ENCODE measurements at regions not wholly inside any gene's neighbourhood (a gene's known extent, or its start where the extent isn't known, plus 50 kb on each side); places are given as distances from the start of the nearest gene placed in this dataset.

DNA sequence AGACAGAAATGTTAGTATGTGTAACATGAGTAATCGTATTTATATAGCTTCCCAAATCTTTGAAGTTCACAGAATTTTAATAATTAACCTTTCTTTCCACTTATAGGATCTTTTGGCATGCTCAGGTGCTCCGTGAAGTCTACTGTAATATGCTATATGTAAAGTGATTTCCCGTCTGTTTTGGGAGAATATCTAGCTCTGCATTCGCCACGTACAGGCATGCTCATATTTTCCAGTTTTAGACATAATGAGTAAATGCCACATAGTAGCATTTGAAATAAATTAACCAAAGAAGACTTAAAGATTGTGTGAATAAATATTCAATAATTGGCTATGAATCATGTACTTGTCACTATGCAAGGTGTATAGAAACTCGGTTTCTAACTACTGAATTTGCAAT, 189.0 kb upstream of the CSNK1A1L start:
- Histone ChIP-seq H4K91ac (ENCODE audit: low read depth, low read length, poor library complexity) (no peak overlapping the region), H2BK15ac (ENCODE audit: low read length) (no peak overlapping the region)
- WGBS, 2 donors (ENCODE audit: extremely low coverage in 2 of 2, insufficient read length in 2 of 2, insufficient replicate concordance in 1 of 2), result no CpG with 5 or more reads among the region's 6 CpGs

DNA sequence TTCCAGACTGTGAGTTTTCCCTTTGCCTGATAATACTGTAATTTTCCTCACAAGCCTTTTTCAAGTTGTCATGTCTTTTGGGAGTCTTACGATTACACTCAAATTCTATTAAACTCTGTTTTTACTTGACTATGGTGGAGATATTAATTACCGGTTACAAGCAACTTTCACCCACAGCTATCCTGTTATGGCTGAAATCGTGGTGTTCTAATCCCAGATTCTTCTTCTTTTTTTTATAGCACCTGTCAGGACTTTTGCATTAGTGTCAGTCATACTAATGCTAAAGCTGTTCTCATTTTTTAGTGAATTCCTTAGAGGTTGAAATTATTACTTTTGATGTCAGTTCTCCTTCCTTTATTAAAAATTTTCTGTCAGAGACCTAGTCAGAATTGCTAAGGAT, 187.8 kb upstream of the CSNK1A1L start:
- Histone ChIP-seq H3K9ac (ENCODE audit: low read depth, low read length, poor library complexity) (no peak overlapping the region), H2AFZ (ENCODE audit: low read length) (no peak overlapping the region), H4K8ac (ENCODE audit: low read depth, low read length) (no peak overlapping the region), H4K91ac (ENCODE audit: low read depth, low read length, poor library complexity) (no peak overlapping the region), H3K79me1 (ENCODE audit: low read depth, low read length) (no peaks in the 10 kb centered on the region), H2BK120ac (ENCODE audit: low read depth, low read length) (no peak overlapping the region), H2BK12ac (ENCODE audit: low read length) (no peak overlapping the region), H3K36me3 (replicated peaks in 1 of 2; ENCODE audit: control insufficient read depth in 2 of 2, insufficient read depth in 2 of 2, low read length in 2 of 2) (no peaks in the 10 kb centered on the region), H2AK5ac (ENCODE audit: low read depth, low read length) (no peak overlapping the region), H3K14ac (ENCODE audit: low read length) (no peak overlapping the region), H3K18ac (ENCODE audit: low read length) (no peak overlapping the region), H3K4me3 (ENCODE audit: low read length in 2 of 2) (no peak overlapping the region), H2BK15ac (ENCODE audit: low read length) (no peak overlapping the region), H2BK5ac (ENCODE audit: low read length) (no peak overlapping the region), H3K27me3 (ENCODE audit: control insufficient read depth in 3 of 3, insufficient read depth in 3 of 3, low read depth in 1 of 3, low read length in 3 of 3) (no peaks in the 10 kb centered on the region), H3K4me1 (ENCODE audit: control insufficient read depth in 2 of 2, insufficient read depth in 1 of 2, low read depth in 1 of 2, low read length in 2 of 2) (no peaks in the 10 kb centered on the region), H3K9me3 (replicated peaks in 1 of 2; ENCODE audit: control insufficient read depth in 2 of 2, insufficient read depth in 1 of 2, low read depth in 1 of 2, low read length in 2 of 2) (no peaks in the 10 kb centered on the region), H3K4me2 (ENCODE audit: insufficient read depth, low read length, poor library complexity, severe bottlenecking) (no peak overlapping the region), H3K4ac (ENCODE audit: low read length) (no peak overlapping the region), H3K23ac (ENCODE audit: low read depth, low read length, poor library complexity) (no peak overlapping the region), H3K27ac (replicated peaks; ENCODE audit: low read length) (no peak overlapping the region)
- WGBS, 2 donors (ENCODE audit: extremely low coverage in 2 of 2, insufficient read length in 2 of 2, insufficient replicate concordance in 1 of 2), result no CpG with 5 or more reads among the region's 3 CpGs
- DNase-seq (ENCODE audit: low spot score), result no peak

More for the DNA sequence above, 189.0 kb upstream of the CSNK1A1L start:
- no peak overlapping the region for H3K4me3 ChIP-seq (ENCODE audit: low read length in 2 of 2)
- H2BK5ac ChIP-seq (ENCODE audit: low read length), result no peak overlapping the region
- no peaks in the 10 kb centered on the region for H3K27me3 ChIP-seq (ENCODE audit: control insufficient read depth in 3 of 3, insufficient read depth in 3 of 3, low read depth in 1 of 3, low read length in 3 of 3)
- no peak for DNase-seq (ENCODE audit: low spot score)
- H3K14ac ChIP-seq (ENCODE audit: low read length), result no peak overlapping the region
- H2AK5ac ChIP-seq (ENCODE audit: low read depth, low read length), result no peak overlapping the region
- no peaks in the 10 kb centered on the region for H3K4me1 ChIP-seq (ENCODE audit: control insufficient read depth in 2 of 2, insufficient read depth in 1 of 2, low read depth in 1 of 2, low read length in 2 of 2)
- H3K4me2 ChIP-seq (ENCODE audit: insufficient read depth, low read length, poor library complexity, severe bottlenecking), result no peak overlapping the region
- no peak overlapping the region for H2BK120ac ChIP-seq (ENCODE audit: low read depth, low read length)
- H3K9ac ChIP-seq (ENCODE audit: low read depth, low read length, poor library complexity), result no peak overlapping the region
- H3K36me3 ChIP-seq (replicated peaks in 1 of 2; ENCODE audit: control insufficient read depth in 2 of 2, insufficient read depth in 2 of 2, low read length in 2 of 2), result no peaks in the 10 kb centered on the region
- no peak overlapping the region for H3K27ac ChIP-seq (replicated peaks; ENCODE audit: low read length)
- no peaks in the 10 kb centered on the region for H3K9me3 ChIP-seq (replicated peaks in 1 of 2; ENCODE audit: control insufficient read depth in 2 of 2, insufficient read depth in 1 of 2, low read depth in 1 of 2, low read length in 2 of 2)
- no peak overlapping the region for H2BK12ac ChIP-seq (ENCODE audit: low read length)
- H3K18ac ChIP-seq (ENCODE audit: low read length), result no peak overlapping the region
- H3K4ac ChIP-seq (ENCODE audit: low read length), result no peak overlapping the region
- H2AFZ ChIP-seq (ENCODE audit: low read length), result no peak overlapping the region
- H3K79me1 ChIP-seq (ENCODE audit: low read depth, low read length), result no peaks in the 10 kb centered on the region
- H4K8ac ChIP-seq (ENCODE audit: low read depth, low read length), result no peak overlapping the region
- no peak overlapping the region for H3K23ac ChIP-seq (ENCODE audit: low read depth, low read length, poor library complexity)

DNA sequence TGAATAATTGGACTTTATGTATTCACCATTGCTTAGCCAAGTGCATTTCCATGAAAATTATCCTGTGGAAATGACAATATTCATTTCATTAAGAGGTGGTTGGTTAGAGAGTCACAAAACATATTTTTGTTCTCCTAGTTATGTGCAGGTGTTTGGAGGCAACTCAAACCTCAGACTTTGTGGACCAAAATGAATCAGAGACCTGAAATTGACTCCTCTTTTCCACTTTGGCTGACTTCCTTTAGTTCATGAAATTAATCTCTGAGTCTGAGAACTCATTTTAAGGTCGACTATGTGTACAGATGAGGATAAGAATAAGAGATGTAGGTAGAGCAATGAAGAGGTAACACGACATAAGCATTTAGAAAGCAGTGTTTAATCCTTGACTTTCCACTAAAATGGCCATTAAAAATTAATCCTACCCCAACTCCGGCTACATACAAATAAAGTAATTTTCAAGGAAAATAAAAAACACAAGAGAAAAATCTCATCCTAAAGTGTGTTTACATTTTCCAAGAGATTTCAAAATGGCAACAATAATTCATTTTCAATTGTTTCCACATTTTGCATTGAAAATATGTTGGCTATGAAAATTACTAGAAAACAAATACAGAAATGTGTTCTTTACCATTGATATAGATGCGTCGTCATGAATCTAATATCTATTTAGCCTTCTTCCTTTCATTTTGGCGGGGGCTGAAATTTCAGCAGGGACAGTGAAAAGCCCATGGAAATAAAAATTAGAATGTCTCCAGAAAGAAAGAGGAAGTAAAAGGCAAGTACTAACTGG, 185.4 kb upstream of the CSNK1A1L start:
- Histone ChIP-seq H3K4me3 (ENCODE audit: low read length in 2 of 2) (no peak overlapping the region), H3K18ac (ENCODE audit: low read length) (no peak overlapping the region), H4K91ac (ENCODE audit: low read depth, low read length, poor library complexity) (no peak overlapping the region), H2AK5ac (ENCODE audit: low read depth, low read length) (no peak overlapping the region), H3K14ac (ENCODE audit: low read length) (no peak overlapping the region), H3K79me1 (ENCODE audit: low read depth, low read length) (no peaks in the 10 kb centered on the region), H2BK5ac (ENCODE audit: low read length) (no peak overlapping the region), H3K27me3 (ENCODE audit: control insufficient read depth in 3 of 3, insufficient read depth in 3 of 3, low read depth in 1 of 3, low read length in 3 of 3) (no peaks in the 10 kb centered on the region), H2BK120ac (ENCODE audit: low read depth, low read length) (no peak overlapping the region), H3K4ac (ENCODE audit: low read length) (no peak overlapping the region), H3K27ac (replicated peaks; ENCODE audit: low read length) (no peak overlapping the region), H3K23ac (ENCODE audit: low read depth, low read length, poor library complexity) (no peak overlapping the region), H2AFZ (ENCODE audit: low read length) (no peak overlapping the region), H3K4me2 (ENCODE audit: insufficient read depth, low read length, poor library complexity, severe bottlenecking) (no peak overlapping the region), H3K36me3 (replicated peaks in 1 of 2; ENCODE audit: control insufficient read depth in 2 of 2, insufficient read depth in 2 of 2, low read length in 2 of 2) (no peaks in the 10 kb centered on the region), H3K4me1 (ENCODE audit: control insufficient read depth in 2 of 2, insufficient read depth in 1 of 2, low read depth in 1 of 2, low read length in 2 of 2) (no peaks in the 10 kb centered on the region), H3K9ac (ENCODE audit: low read depth, low read length, poor library complexity) (no peak overlapping the region), H3K9me3 (replicated peaks in 1 of 2; ENCODE audit: control insufficient read depth in 2 of 2, insufficient read depth in 1 of 2, low read depth in 1 of 2, low read length in 2 of 2) (no peaks in the 10 kb centered on the region), H2BK12ac (ENCODE audit: low read length) (no peak overlapping the region), H4K8ac (ENCODE audit: low read depth, low read length) (no peak overlapping the region), H2BK15ac (ENCODE audit: low read length) (no peak overlapping the region)
- no CpG with 5 or more reads among the region's 6 CpGs for WGBS, 2 donors (ENCODE audit: extremely low coverage in 2 of 2, insufficient read length in 2 of 2, insufficient replicate concordance in 1 of 2)
- no peak for DNase-seq (ENCODE audit: low spot score)

DNA sequence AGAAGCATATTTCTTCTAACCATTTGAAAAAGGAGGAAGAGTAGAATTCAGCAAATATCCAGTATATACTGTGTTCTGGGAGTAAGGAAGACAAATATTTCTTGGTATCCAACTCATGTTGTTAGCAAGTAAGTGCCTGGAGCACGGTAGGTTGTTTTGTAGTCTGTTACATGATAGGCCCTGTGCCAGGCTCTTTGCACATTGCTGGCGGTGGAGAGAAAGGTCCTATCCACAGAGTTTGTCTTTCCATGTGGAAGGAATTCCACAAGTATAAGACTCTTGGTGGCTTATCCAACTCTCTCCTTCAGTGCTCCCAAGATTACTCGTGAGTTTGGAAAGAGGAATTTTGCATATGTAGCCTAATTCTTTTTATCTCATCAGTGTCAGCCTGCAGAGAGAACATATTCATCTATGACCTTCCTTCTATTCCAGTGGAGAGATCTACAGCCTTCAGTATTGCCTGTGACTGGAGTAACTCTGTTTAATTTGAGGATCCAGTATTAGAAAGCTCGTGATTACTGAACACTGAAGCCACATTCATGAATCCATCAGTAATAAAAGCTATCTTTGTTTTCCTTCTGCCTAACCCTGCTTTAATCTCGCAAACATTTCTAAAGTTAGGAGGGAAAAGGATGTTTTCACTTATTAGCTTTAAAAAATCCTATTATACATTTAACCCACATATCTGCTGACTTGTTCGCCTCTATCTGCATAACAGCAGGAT, 183.9 kb upstream of the CSNK1A1L start:
- no peak overlapping the region for H3K14ac ChIP-seq (ENCODE audit: low read length)
- H3K4me3 ChIP-seq (ENCODE audit: low read length in 2 of 2), result no peak overlapping the region
- H3K4ac ChIP-seq (ENCODE audit: low read length), result no peak overlapping the region
- no peak overlapping the region for H3K9ac ChIP-seq (ENCODE audit: low read depth, low read length, poor library complexity)
- H3K27me3 ChIP-seq (ENCODE audit: control insufficient read depth in 3 of 3, insufficient read depth in 3 of 3, low read depth in 1 of 3, low read length in 3 of 3), result no peaks in the 10 kb centered on the region
- DNase-seq (ENCODE audit: low spot score), result no peak
- H4K8ac ChIP-seq (ENCODE audit: low read depth, low read length), result no peak overlapping the region
- no peak overlapping the region for H2BK120ac ChIP-seq (ENCODE audit: low read depth, low read length)
- WGBS, 2 donors (ENCODE audit: extremely low coverage in 2 of 2, insufficient read length in 2 of 2, insufficient replicate concordance in 1 of 2), result no CpG with 5 or more reads among the region's 6 CpGs
- no peaks in the 10 kb centered on the region for H3K36me3 ChIP-seq (replicated peaks in 1 of 2; ENCODE audit: control insufficient read depth in 2 of 2, insufficient read depth in 2 of 2, low read length in 2 of 2)
- no peak overlapping the region for H3K23ac ChIP-seq (ENCODE audit: low read depth, low read length, poor library complexity)
- no peak overlapping the region for H2BK15ac ChIP-seq (ENCODE audit: low read length)
- H3K4me1 ChIP-seq (ENCODE audit: control insufficient read depth in 2 of 2, insufficient read depth in 1 of 2, low read depth in 1 of 2, low read length in 2 of 2), result no peaks in the 10 kb centered on the region
- H2BK12ac ChIP-seq (ENCODE audit: low read length), result no peak overlapping the region
- H3K79me1 ChIP-seq (ENCODE audit: low read depth, low read length), result no peaks in the 10 kb centered on the region
- H2AK5ac ChIP-seq (ENCODE audit: low read depth, low read length), result no peak overlapping the region
- H4K91ac ChIP-seq (ENCODE audit: low read depth, low read length, poor library complexity), result no peak overlapping the region
- no peak overlapping the region for H3K18ac ChIP-seq (ENCODE audit: low read length)
- no peak overlapping the region for H3K27ac ChIP-seq (replicated peaks; ENCODE audit: low read length)
- no peaks in the 10 kb centered on the region for H3K9me3 ChIP-seq (replicated peaks in 1 of 2; ENCODE audit: control insufficient read depth in 2 of 2, insufficient read depth in 1 of 2, low read depth in 1 of 2, low read length in 2 of 2)
- no peak overlapping the region for H2AFZ ChIP-seq (ENCODE audit: low read length)
- no peak overlapping the region for H3K4me2 ChIP-seq (ENCODE audit: insufficient read depth, low read length, poor library complexity, severe bottlenecking)
- H2BK5ac ChIP-seq (ENCODE audit: low read length), result no peak overlapping the region
